ENCODE measurements at regions not wholly inside any gene's neighbourhood (a gene's known extent, or its start where the extent isn't known, plus 50 kb on each side); places are given as distances from the start of the nearest gene placed in this dataset.

DNA sequence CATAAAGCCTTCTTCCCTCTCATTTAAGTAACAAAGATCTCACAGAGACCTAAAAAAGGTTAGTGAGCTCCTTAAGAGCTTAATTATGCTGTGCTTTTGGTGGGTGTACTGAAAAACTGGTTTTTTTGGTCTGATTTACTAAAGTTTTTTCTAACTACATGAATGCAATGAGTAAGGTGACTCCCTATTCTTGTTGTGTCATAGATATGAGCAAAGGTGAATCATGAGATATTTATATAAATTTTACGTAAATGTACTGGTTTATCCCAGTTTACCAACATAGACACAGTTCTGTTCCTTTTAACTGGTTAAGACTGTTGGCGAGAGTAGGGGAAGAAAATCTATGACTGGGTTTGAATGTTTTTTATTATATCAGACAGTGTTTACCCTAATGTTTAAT lies 250.5 kb downstream of the NR2F1-AS1 start:
- Mint-ChIP-seq H3K4me3 (ENCODE audit: unreplicated experiment) (no peak overlapping the region), H3K27ac (ENCODE audit: unreplicated experiment) (no peak overlapping the region), H3K9me3 (ENCODE audit: low read depth) (no peaks in the 10 kb centered on the region), H3K27me3 (ENCODE audit: low read depth) (no peaks in the 10 kb centered on the region), H3K36me3 (ENCODE audit: low read depth) (no peaks in the 10 kb centered on the region), H3K4me1 (ENCODE audit: low read depth) (no peaks in the 10 kb centered on the region)
- TF ChIP-seq CTCF (IDR thresholded peaks at IDR 0.05), result no peak
- DNase-seq (ENCODE audit: low spot score), result no peak

DNA sequence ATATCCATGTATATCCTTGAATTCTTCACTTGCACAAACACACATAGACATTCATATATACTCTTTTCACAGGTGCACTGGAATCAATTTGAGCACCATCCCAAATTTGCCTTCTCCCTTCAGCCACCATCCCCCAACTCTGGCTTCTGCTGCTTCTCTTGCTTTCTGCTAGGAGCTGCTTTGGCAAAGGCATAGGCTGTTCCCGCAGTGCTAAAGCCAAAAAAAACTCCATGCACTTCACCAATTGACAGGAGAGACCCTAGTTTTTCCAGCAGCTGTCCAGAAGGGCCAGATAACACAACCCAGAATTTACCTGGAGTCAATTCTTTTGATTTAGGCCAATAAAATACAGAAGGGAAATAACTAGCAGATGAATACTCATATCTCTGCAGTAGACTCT lies 251.3 kb downstream of the NR2F1-AS1 start:
- no peak for DNase-seq (ENCODE audit: low spot score)
- no peaks in the 10 kb centered on the region for H3K9me3 Mint-ChIP-seq (ENCODE audit: low read depth)
- no peaks in the 10 kb centered on the region for H3K4me1 Mint-ChIP-seq (ENCODE audit: low read depth)
- no peak for TF ChIP-seq CTCF (IDR thresholded peaks at IDR 0.05)
- H3K4me3 Mint-ChIP-seq (ENCODE audit: unreplicated experiment), result no peak overlapping the region
- no peak overlapping the region for H3K27ac Mint-ChIP-seq (ENCODE audit: unreplicated experiment)
- H3K27me3 Mint-ChIP-seq (ENCODE audit: low read depth), result no peaks in the 10 kb centered on the region
- no peaks in the 10 kb centered on the region for H3K36me3 Mint-ChIP-seq (ENCODE audit: low read depth)

- no peaks in the 10 kb centered on the region for H3K9me3 Mint-ChIP-seq (ENCODE audit: low read depth)
- no peak for DNase-seq (ENCODE audit: low spot score)
- no peak for TF ChIP-seq CTCF (IDR thresholded peaks at IDR 0.05)
- H3K36me3 Mint-ChIP-seq (ENCODE audit: low read depth), result no peaks in the 10 kb centered on the region
- H3K4me1 Mint-ChIP-seq (ENCODE audit: low read depth), result no peaks in the 10 kb centered on the region
- no peaks in the 10 kb centered on the region for H3K27me3 Mint-ChIP-seq (ENCODE audit: low read depth)
- no peak overlapping the region for H3K4me3 Mint-ChIP-seq (ENCODE audit: unreplicated experiment)
- no peak overlapping the region for H3K27ac Mint-ChIP-seq (ENCODE audit: unreplicated experiment)
These were observed 252.2 kb downstream of the NR2F1-AS1 start for GRCh38 chr5:93328833-93329232.

DNA sequence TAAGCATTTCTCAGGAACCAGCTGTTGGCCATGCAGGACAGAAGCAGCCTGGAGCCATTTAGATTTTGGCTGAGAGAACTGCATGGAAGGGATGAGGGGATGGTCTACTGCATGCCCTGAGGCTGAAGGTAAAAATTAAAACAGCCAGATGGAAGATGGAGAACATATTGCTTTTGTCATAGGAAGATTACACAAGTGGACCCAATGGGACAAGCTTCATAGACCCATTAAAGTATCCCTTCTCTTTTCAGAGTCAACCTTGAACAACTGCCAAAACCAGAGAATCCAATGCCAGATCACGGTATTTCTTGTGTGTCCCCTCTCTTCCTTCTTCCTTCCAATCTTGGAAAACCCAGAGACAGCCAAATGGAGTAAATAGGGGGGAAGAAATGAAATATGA lies 253.4 kb downstream of the NR2F1-AS1 start:
- H3K36me3 Mint-ChIP-seq (ENCODE audit: low read depth), result no peaks in the 10 kb centered on the region
- no peak for DNase-seq (ENCODE audit: low spot score)

DNA sequence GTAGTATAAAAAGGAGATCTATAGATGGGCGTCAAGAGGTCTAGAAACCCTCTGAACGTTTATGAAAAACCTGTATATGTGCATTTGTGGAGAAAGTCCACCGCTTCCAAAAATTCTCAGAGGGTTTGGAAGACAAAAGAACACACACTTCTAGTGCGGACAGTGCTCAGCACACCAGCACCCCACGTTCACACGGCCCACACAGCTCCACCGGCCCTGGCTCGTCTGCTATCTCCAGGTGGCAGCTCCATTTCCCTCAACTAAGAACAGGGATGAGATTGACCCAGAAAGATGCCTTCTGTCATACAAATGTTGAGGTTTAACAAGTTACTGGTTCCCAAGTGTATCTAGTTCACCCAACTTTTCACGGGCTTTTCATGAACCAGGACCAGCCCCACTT lies 255.1 kb downstream of the NR2F1-AS1 start:
- no peak overlapping the region for H3K4me3 Mint-ChIP-seq (ENCODE audit: unreplicated experiment)
- H3K9me3 Mint-ChIP-seq (ENCODE audit: low read depth), result no peaks in the 10 kb centered on the region
- H3K27me3 Mint-ChIP-seq (ENCODE audit: low read depth), result no peaks in the 10 kb centered on the region
- peaks cover 15% of the 10 kb centered on the region for H3K4me1 Mint-ChIP-seq (ENCODE audit: low read depth)
- no peak for DNase-seq (ENCODE audit: low spot score)
- TF ChIP-seq CTCF (IDR thresholded peaks at IDR 0.05), result no peak
- H3K27ac Mint-ChIP-seq (ENCODE audit: unreplicated experiment), result no peak overlapping the region
- H3K36me3 Mint-ChIP-seq (ENCODE audit: low read depth), result no peaks in the 10 kb centered on the region

More for the DNA sequence above, 253.4 kb downstream of the NR2F1-AS1 start:
- H3K27me3 Mint-ChIP-seq (ENCODE audit: low read depth), result no peaks in the 10 kb centered on the region
- H3K4me1 Mint-ChIP-seq (ENCODE audit: low read depth), result peaks cover 9% of the 10 kb centered on the region
- no peak for TF ChIP-seq CTCF (IDR thresholded peaks at IDR 0.05)
- no peak overlapping the region for H3K27ac Mint-ChIP-seq (ENCODE audit: unreplicated experiment)
- no peaks in the 10 kb centered on the region for H3K9me3 Mint-ChIP-seq (ENCODE audit: low read depth)
- no peak overlapping the region for H3K4me3 Mint-ChIP-seq (ENCODE audit: unreplicated experiment)
